Sciatic nerve (tissue), 2 donors: ENCODE measurements at regions not wholly inside any gene's neighbourhood (a gene's known extent, or its start where the extent isn't known, plus 50 kb on each side); places are given as distances from the start of the nearest gene placed in this dataset.
A peak's percentile ranks its signal among the peaks of the same experiment; 100 is the strongest.
"Not testable (repeated sequence)": the region's sequence is repeated elsewhere in the genome, so short reads cannot be mapped to it uniquely, and the experiment has no call there.

Experiments used
- ATAC-seq: fragments of 200-7000 bp; cut with Tn5 transposase; one replicate; pipeline ENCODE4 v1.9.1; 2020; ENCODE audit warnings: mild to moderate bottlenecking, moderate library complexity
- DNase-seq: peaks from one replicate; pipeline ENCODE4 v3.0.0-alpha.2; 2020; ENCODE audit warnings: low spot score
- intact Hi-C: fragments of 100-400 bp; cut with DNase I; formaldehyde crosslinking; loops from one replicate; pipeline ENCODE4 v1.14.2; 2022
- donor health status: DM: no; HTN: no; CAD: no.
- donor health status: DM: no; HTN: no; CAD: no.

DNA sequence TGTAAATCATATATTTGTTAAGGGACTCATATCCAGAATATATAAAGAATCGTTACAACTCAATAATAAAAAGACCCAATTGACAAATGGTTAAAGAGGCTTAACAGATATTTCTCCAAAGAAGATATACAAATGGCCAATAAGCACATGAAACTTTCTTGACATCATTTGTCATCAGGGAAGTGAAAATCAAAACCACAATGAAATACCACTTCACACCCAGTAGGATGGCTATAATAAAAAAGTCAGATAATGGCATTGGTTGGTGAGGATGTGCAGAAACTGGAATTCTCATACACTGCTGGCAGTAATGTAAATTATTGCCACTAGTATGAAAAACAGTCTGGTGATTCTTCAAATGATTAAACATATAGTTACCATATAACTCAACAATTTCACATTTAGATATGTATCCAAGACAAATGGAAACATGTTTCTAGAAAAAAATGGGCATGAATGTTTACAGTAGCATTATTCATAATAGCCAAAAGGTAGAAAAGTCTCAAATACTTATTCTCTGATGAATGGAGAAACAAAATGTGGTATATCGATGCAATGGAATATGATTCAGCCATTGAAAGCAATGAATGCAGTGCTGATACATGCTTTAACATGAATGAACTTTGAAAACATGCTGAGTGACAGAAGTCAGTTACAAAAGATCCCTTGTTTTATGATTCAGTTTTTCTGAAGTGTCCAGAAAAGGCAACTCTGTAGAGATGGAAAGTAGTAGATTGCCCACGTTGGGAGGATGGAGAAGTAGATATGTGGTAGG is 304.6 kb upstream of the ZEB2 start:
- intact Hi-C loops = no loop called here
- DNase-seq (no peak), ATAC-seq (no peak)

GRCh38 chr2:144822966-144823365 is 303.0 kb upstream of the ZEB2 start:
- DNase-seq (no peak), ATAC-seq (no peak)
- intact Hi-C loops = no loop called here

DNA sequence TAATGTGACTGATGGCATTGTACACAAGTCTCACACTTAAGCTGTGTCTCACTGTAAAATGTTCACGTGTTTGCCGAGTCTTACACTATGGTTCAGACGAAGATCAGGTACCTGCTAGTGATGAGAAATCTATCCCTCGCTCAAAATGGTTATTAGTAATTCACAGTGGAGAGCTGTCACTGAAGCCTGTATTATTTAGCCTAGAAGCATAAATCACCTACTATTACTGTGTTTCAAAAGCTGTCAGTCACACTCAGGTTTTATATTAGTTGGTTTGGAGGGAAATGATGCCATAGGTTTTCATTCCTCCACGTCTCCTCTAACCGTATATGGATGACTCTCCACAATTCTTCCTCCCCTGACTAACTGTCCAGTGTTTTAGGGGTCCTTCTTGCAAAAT is 292.4 kb upstream of the ZEB2 start:
- ATAC-seq = no peak
- no peak for DNase-seq
- intact Hi-C loops = no loop called here

DNA sequence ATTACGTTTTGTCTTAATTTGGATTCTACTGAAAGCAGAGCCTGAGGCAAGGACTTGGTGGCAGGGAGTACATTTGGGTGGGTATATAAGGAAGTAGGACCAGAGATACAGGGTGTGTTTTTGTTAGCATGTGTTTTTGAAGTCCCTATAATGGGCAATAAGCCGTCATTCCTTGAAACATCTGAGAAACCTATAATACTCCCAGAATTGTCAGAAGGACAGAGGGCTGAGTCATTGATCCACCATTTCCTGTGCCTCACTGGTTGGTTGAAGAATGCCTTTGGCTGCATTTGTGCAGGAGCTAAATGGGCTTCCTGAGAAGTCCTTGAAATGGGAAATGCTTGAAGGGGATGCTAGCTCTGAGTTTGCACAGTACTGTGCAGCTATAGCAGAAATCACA is 281.8 kb upstream of the ZEB2 start:
- no peak for ATAC-seq
- intact Hi-C loops = no loop called here
- DNase-seq = no peak

DNA sequence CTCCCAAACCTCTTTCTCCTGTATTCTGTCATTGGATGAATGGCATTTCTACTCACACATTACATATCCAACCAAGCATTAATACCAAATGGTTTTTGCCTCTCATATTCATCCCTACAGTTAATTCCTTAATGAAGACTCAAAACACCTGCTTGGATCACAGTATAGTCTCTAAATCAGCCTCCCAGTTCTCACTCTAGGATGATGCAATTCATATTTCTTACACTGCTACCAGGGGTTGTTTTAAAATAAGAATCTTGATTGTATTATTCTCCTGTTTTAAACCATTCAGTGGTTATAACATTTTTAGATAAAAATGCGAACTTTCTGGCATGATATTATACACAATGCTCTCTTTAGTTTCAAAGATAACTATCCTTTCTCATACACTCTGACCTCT is 281.4 kb upstream of the ZEB2 start:
- no peak for ATAC-seq
- intact Hi-C loops = no loop called here
- no peak for DNase-seq

- ATAC-seq (no peak), DNase-seq (no peak)
- intact Hi-C loops = no loop called here
These were observed 279.1 kb upstream of the ZEB2 start for GRCh38 chr2:144798989-144799388.

DNA sequence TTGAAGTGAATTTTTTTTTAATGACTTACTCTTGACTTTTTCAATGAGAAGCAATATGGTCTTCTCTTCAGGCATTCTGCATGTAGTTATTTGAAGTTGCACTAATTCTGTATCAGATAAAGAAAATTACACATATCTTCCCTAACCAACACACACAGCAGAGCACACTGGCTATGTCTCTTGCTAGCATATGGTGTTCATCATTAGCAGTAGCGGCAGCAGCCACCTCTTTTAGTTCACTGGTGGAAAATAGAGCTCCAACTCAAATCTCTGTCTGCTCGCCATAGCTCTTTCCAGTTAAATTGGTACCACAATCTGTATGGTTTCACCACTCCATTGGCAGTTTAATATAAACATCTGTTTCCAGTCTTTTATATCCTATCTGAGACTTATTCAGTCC is 278.1 kb upstream of the ZEB2 start:
- no peak for DNase-seq
- intact Hi-C loops = no loop called here
- ATAC-seq = no peak

GRCh38 chr2:144796936-144797335 is 277.0 kb upstream of the ZEB2 start:
- intact Hi-C loops = no loop called here
- no peak for ATAC-seq

DNA sequence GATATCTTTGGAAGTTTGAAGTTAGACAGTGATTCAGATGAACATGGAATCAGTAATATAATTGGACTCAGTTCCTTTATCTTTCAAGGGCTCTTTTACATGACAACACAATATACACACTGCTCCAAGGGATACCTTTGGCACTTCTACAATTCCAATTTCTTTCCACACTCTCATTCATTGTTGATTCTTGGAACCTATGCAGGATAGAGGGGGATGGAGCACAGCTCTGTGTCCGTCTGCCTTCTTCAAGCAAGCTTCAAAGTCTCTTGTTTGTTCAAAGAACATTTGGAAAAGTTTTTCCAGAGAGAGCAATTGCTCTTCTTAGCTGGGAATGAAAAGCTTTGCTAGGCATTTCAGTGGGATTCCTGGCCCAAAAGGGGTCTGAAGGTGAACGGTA is 276.2 kb upstream of the ZEB2 start:
- ATAC-seq (no peak), DNase-seq (no peak)
- intact Hi-C loops = no loop called here

More at GRCh38 chr2:144796936-144797335, 277.0 kb upstream of the ZEB2 start:
- DNase-seq = no peak

DNA sequence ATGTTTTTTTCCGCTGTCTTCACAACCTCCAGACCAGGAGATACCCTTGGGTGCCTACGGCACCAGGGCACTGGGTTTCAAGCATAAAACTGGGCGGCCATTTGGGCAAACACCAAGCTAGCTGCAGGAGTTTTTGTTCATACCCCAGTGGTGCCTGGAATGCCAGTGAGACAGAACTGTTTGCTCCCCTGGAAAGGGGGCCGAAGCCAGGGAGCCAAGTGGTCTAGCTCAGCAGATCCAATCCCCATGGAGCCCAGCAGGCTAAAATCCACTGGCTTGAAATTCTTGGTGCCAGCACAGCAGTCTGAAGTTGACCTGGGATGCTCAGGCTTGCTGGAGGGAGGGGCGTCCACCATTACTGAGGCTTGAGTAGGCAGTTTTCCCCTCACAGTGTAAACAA is 265.3 kb upstream of the ZEB2 start:
- ATAC-seq (no peak), DNase-seq (peak; percentile 48)
- intact Hi-C loops = no loop called here

DNA sequence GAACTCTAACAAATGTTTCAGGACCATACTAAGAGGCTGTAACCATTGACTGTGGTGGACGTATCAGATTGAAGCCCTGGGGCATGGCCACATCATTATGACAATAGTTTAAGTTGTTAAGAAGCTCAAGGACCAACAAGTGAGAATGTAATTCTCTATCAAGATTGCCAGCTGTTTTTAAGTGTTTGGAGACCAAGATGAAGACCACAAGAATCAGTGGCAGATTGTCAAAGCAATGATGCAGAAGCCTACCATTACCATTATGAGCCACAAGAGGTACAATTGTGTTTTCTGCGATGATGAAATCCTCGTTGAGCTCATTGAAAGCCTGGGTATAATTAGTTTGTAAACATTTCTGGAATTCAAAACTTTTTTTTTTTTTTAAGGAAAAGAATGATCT is 261.1 kb upstream of the ZEB2 start:
- ATAC-seq = no peak
- intact Hi-C loops = no loop called here

DNA sequence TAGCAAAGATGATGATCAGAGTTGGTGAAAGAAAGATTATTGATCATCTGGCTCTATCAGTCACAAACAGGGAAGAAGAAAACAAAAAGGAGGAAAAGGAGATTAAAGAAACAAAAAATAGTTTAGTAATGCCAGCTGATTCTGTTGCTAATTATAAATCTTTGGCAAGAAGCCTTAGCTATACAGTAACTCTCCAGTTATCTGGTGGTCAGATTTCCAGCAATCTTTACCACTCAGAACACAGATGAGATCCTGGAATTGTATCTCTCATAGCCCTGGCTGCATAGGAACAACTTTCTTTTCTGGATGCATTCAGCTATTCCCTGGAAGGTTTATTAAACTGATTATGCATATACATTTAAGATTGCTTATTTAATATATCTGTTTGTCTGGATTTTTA is 256.8 kb upstream of the ZEB2 start:
- DNase-seq (no peak), ATAC-seq (no peak)
- intact Hi-C loops = no loop called here

More for the DNA sequence above, 261.1 kb upstream of the ZEB2 start:
- no peak for DNase-seq

- no peak for ATAC-seq
- intact Hi-C loops = no loop called here
- DNase-seq = no peak
These were observed 254.9 kb upstream of the ZEB2 start for GRCh38 chr2:144774809-144775208.

DNA sequence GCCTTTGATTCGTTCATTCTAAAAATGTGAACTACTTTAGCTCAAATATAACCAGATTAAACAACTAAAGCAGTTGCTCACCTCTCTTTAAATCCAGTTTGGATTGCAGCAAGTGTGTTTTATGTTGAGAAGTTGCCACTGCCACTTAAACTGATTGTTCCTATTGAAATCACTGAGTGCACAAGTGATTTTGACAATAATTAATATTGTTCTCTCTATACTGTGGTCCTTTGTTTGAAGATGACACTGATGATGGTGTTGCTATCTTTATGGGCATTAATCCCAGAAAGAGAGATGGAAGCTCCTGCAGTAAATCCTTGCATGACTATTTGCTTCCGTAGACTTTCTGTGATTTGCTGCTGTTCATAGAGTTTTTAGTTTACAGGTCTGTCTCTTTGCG is 251.4 kb upstream of the ZEB2 start:
- intact Hi-C loops = no loop called here
- DNase-seq = no peak
- ATAC-seq = no peak

DNA sequence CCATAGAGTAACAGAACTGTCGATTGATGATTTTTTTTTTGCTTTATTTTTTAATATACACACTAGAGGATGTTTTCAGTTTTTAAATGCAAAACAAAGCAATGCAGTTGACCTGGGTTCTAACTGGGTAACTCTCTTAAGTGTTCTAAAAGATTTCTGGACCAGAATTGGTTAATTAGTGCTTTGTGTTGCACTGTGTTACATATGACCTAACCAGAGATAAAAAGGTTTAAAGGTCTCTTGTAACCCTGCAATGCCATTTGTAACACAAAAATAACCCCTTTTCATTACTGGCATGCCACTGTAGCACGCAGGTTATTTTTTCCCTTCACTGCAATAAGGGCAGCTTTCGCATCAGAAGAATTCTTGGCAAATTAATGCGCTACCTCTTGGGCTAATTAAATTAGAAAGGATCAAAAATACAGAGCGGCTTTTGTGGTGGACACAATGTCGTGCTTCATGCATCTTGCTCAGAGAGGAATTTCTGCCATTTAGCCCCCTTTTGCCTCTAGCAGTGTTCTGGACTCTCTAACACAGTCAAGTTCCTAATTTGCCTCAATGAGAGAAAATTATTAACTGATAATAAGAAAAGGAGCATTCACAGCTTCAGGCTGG is 250.8 kb upstream of the ZEB2 start:
- DNase-seq (no peak), ATAC-seq (no peak)
- intact Hi-C loops = no loop called here

DNA sequence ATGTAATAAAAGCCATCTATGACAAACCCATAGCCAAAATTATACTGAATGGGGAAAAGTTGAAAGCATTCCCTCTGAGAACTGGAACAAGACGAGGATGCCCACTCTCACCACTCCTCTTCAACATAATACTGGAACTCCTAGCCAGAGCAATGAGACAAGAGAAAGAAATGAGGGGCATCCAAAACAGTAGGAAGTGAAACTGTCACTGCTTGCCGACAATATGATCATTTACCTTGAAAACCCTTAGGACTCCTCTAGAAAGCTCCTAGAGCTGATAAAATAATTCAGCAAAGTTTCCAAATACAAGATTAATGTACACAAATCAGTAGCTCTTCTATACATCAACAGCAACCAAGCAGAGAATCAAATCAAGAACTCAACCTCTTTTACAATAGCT is 241.0 kb upstream of the ZEB2 start:
- DNase-seq, ATAC-seq, intact Hi-C loops: not testable (repeated sequence)

DNA sequence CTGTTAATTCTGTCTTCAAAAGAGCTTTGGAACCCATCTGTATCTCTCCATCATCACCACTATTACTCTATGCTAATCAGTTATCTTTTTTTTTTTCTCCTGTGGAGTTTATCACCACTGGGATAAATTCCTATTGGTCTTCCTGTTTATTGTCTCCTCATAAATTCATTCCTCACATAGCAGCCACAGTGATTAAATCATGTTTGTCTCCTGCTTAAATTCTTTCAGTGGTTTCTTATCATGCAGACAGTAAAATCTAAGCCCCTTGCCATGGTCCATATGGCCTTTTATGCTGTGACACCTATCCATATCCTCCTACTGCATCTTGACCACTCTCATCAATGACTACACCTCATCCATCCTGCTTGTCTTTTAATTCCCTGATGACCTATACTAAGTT is 239.8 kb upstream of the ZEB2 start:
- intact Hi-C loops = no loop called here
- ATAC-seq (no peak), DNase-seq (no peak)

GRCh38 chr2:144758196-144758595 is 238.3 kb upstream of the ZEB2 start:
- ATAC-seq, intact Hi-C loops, DNase-seq: not testable (repeated sequence)

GRCh38 chr2:144753416-144753815 is 233.5 kb upstream of the ZEB2 start:
- DNase-seq (no peak), ATAC-seq (no peak)
- intact Hi-C loops = no loop called here

DNA sequence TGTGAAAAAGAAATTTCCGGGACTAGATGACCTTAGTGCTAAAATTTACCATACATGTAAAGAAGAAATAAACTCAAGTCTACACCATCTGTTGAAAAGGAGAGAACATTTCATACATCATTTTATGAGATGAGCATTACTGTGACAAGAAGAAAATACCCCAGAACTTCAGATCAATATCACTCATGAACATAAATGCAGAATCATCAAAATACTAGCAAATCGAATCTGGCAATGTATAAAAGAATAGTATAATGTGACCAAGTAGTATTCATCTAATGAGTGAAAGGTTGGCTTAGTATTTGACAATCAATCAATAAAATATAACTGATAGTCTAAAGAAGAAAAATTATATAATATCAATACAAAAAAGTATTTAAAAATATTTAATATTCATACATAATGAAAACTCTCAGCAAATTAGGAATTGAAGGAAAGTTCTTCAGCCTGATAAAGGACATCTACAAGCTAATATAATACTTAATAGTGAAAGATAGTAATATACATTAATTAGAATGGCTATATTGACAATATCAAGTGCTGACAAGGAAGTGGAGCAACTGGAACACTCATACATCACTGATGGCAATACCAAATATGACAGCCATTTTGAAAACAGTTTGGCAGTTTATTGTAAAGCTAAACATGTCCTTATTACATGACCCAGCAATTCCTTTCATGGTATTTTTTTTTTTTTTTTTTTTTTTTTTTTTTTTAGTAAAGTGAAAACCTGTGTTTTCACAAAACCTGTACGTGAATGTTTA is 231.4 kb upstream of the ZEB2 start:
- ATAC-seq = no peak
- intact Hi-C loops = no loop called here

More for the DNA sequence above, 231.4 kb upstream of the ZEB2 start:
- no peak for DNase-seq
